ENCODE measurements at regions not wholly inside any gene's neighbourhood (a gene's known extent, or its start where the extent isn't known, plus 50 kb on each side); places are given as distances from the start of the nearest gene placed in this dataset.

DNA sequence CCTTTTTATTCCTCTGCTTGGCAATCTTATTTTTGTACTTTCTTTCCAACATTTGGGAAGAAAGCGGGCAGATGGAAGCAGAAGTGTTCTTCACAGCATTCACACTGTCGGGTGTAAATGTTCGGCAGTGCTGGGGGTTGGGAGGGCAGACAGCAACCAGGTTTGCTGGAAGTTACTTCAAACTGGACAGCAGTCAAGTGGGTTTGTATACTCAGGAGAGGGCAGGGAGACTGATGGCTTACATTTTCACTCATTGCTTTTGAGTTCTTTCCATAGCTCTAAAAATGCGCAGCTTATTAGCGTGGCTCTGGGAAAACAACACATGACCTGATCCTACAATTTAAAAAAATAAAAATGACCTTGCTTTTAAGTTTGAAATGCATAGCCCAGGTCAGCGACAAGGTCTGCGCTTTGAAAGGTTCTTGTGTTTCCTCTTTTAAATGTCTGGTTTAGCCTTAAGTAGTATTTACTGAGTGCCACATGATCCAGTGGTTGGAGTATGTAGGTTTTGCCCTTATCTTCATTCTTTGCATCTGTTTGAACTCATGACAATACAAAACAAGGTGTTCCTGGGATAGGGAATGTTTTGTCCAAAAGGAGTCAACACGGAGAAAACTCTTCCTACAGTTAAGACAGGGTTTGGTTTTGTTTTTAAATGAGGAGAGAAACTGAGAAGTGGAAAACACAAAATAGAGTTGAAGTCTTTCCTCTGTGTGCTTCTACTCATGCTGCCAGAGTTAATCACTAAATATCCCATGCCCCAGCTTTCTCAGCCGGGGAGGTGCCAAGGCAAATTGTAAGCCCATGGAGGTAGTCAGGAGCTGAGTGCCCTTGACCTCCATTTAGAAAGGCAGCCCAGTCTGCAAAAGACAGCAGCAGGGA, 132.7 kb upstream of the DMRT1 start:
- CTCF ChIA-PET, result interaction anchor here (0.7 to 1.0 kb wide), 3 partner anchors 10 to 47 kb away, joined by 3 to 5 read pairs (median 3); no protein-coding TSS in a partner anchor
- Histone ChIP-seq H3K9me1 (replicated peaks; ENCODE audit: control insufficient read depth, extremely low read depth, insufficient read depth, low read length) (no peaks in the 10 kb centered on the region), H2AFZ (ENCODE audit: low read depth, low read length) (peak overlapping the region; percentile 35), H3K36me3 (ENCODE audit: control insufficient read depth in 2 of 2, extremely low read depth in 1 of 2, insufficient read depth in 2 of 2, low read length in 2 of 2) (peaks cover 11 to 25% of the 10 kb centered on the region in 2 experiments), H4K20me1 (replicated peaks; ENCODE audit: control insufficient read depth, extremely low read depth, insufficient read depth, low read length) (no peaks in the 10 kb centered on the region), H3K4me3 (replicated peaks in 1 of 3; ENCODE audit: insufficient read depth in 1 of 3, low read depth in 1 of 3, low read length in 3 of 3) (peak overlapping the region; percentile 35 to 61 (median 48)), H3K9ac (replicated peaks; ENCODE audit: extremely low read depth, insufficient read depth, low read length) (peak overlapping the region; percentile 35), H3K9me3 (replicated peaks; ENCODE audit: control insufficient read depth, insufficient read depth, low read length) (no peaks in the 10 kb centered on the region), H3K4me1 (ENCODE audit: control insufficient read depth, extremely low read depth, insufficient read depth, low read length) (peaks cover 25% of the 10 kb centered on the region), H3K4me2 (ENCODE audit: insufficient read depth, low read length) (peak overlapping the region; percentile 97), H3K79me2 (ENCODE audit: control insufficient read depth, insufficient read depth, low read length) (peaks cover 73% of the 10 kb centered on the region), H3K27me3 (ENCODE audit: control insufficient read depth in 2 of 2, insufficient read depth in 2 of 2, low read length in 2 of 2) (no peaks in the 10 kb centered on the region), H3K27ac (ENCODE audit: insufficient read depth, low read depth, low read length) (peak overlapping the region; percentile 57)
- dilution Hi-C loops (cut with MboI; ENCODE audit: extremely low pct_ligation_motif_present, low sequenced_read_pairs), result no loop called here
- peak; percentile 72 for DNase-seq (ENCODE audit: low read depth, low spot score)
- BruUV-seq (replicated peaks), result TSS peak; percentile 16
- POLR2A ChIA-PET, result interaction anchor here (1.4 kb wide), 1 partner anchor 15 kb away, joined by 6 read pairs; no protein-coding TSS in a partner anchor
- intact Hi-C loops (cut with micrococcal nuclease), result loop anchor here (1.0 kb wide), 2 partner anchors 9 to 94 kb away; no protein-coding TSS in a partner anchor
- TF ChIP-seq POLR2AphosphoS5 (IDR thresholded peaks at IDR 0.05; ENCODE audit: insufficient read depth, low read depth, low read length), result no peak
- no peak for TF ChIP-seq JUN (IDR thresholded peaks at IDR 0.05; ENCODE audit: borderline replicate concordance, insufficient read depth, insufficient read length, low read depth)
- TF ChIP-seq EZH2 (IDR thresholded peaks at IDR 0.05; ENCODE audit: borderline replicate concordance, low read depth, low read length, severe bottlenecking), result no peak
- no peak for TF ChIP-seq MYC (IDR thresholded peaks at IDR 0.05; ENCODE audit: low read depth, low read length)
- TF ChIP-seq POLR2A (IDR thresholded peaks at IDR 0.05; ENCODE audit: low read depth, low read length), result no peak
- TF ChIP-seq, protein P1, sequence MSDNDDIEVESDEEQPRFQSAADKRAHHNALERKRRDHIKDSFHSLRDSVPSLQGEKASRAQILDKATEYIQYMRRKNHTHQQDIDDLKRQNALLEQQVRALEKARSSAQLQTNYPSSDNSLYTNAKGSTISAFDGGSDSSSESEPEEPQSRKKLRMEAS (IDR thresholded peaks at IDR 0.05; ENCODE audit: insufficient read depth, insufficient read length), result no peak
- TF ChIP-seq FOS (IDR thresholded peaks at IDR 0.05; ENCODE audit: borderline replicate concordance, insufficient read depth, low read length), result no peak
- FAIRE-seq, result peak; percentile 79

Data from endothelial cell of umbilical vein (primary cell).